SK-N-SH treated with all-trans-retinoic acid at 6 μM for 48 hours (cell line): ENCODE measurements at regions not wholly inside any gene's neighbourhood (a gene's known extent, or its start where the extent isn't known, plus 50 kb on each side); places are given as distances from the start of the nearest gene placed in this dataset.

Experiments used
- ATAC-seq: fragments of 200-7000 bp; cut with Tn5 transposase; 3 replicates; pipeline ENCODE4 v1.9.1; 2020; ENCODE audit warnings: mild to moderate bottlenecking, moderate library complexity
- ARNTL ChIP-seq: fragments of 450-650 bp; formaldehyde crosslinking; IDR thresholded peaks from 2 replicates; pipeline ENCODE4 v1.5.0; 2020; ENCODE audit warnings: low read depth, mild to moderate bottlenecking, moderate library complexity, borderline replicate concordance
- BACH2 ChIP-seq: fragments of 250-450 bp; sonication (Bioruptor Pico); IDR thresholded peaks from 2 replicates; pipeline ENCODE4 v1.9.0; 2021; ENCODE audit warnings: mild to moderate bottlenecking, borderline replicate concordance
- CSDC2 ChIP-seq: fragments of 250-450 bp; sonication (Bioruptor Pico); IDR thresholded peaks from 2 replicates; pipeline ENCODE4 v1.5.0; 2020; ENCODE audit warnings: mild to moderate bottlenecking, moderate library complexity
- ESRRG ChIP-seq: fragments of 250-450 bp; sonication (Bioruptor Pico); IDR thresholded peaks from 2 replicates; pipeline ENCODE4 v1.6.1; 2021; ENCODE audit warnings: mild to moderate bottlenecking
- GLIS3 ChIP-seq: fragments of 250-450 bp; sonication (Bioruptor Pico); IDR thresholded peaks from 2 replicates; pipeline ENCODE4 v1.5.0; 2020; ENCODE audit warnings: mild to moderate bottlenecking, moderate library complexity
- ISL1 ChIP-seq: fragments of 250-450 bp; sonication (Bioruptor Pico); IDR thresholded peaks from 2 replicates; pipeline ENCODE4 v2.1.2; 2022; ENCODE audit warnings: mild to moderate bottlenecking, moderate library complexity
- OSR1 ChIP-seq: fragments of 250-450 bp; sonication (Bioruptor Pico); IDR thresholded peaks from 2 replicates; pipeline ENCODE4 v1.8.0; 2022; ENCODE audit warnings: moderate library complexity, mild to moderate bottlenecking, inconsistent platforms
- PPARA ChIP-seq: fragments of 250-450 bp; sonication (Bioruptor Pico); IDR thresholded peaks from 2 replicates; pipeline ENCODE4 v1.5.0; 2020; ENCODE audit warnings: mild to moderate bottlenecking, borderline replicate concordance
- RARB ChIP-seq: fragments of 250-450 bp; sonication (Bioruptor Pico); IDR thresholded peaks from 2 replicates; pipeline ENCODE4 v1.8.0; 2021; ENCODE audit warnings: mild to moderate bottlenecking, moderate library complexity
- SNAI2 ChIP-seq: fragments of 250-450 bp; sonication (Bioruptor Pico); IDR thresholded peaks from 2 replicates; pipeline ENCODE4 v1.5.0; 2020; ENCODE audit warnings: mild to moderate bottlenecking, moderate library complexity
- TCF4 ChIP-seq: fragments of 250-450 bp; sonication (Bioruptor Pico); IDR thresholded peaks from 2 replicates; pipeline ENCODE4 v1.8.0; 2021; ENCODE audit warnings: mild to moderate bottlenecking, moderate library complexity, borderline replicate concordance
- TOX ChIP-seq: fragments of 250-450 bp; sonication (Bioruptor Pico); IDR thresholded peaks from 2 replicates; pipeline ENCODE4 v1.8.0; 2021; ENCODE audit warnings: mild to moderate bottlenecking, moderate library complexity, borderline replicate concordance
- ZC3H10 ChIP-seq: fragments of 250-450 bp; sonication (Bioruptor Pico); IDR thresholded peaks from 2 replicates; pipeline ENCODE4 v1.5.1; 2021; ENCODE audit warnings: mild to moderate bottlenecking, moderate library complexity
- ZFP3 ChIP-seq: fragments of 250-450 bp; sonication (Bioruptor Pico); IDR thresholded peaks from 2 replicates; pipeline ENCODE4 v1.5.0; 2020; ENCODE audit warnings: mild to moderate bottlenecking, moderate library complexity
- ZFP30 ChIP-seq: fragments of 450-650 bp; formaldehyde crosslinking; IDR thresholded peaks from 2 replicates; pipeline ENCODE4 v1.5.0; 2022; ENCODE audit warnings: mild to moderate bottlenecking, moderate library complexity
- ZNF565 ChIP-seq: fragments of 450-650 bp; formaldehyde crosslinking; conservative IDR thresholded peaks from 2 replicates; pipeline ENCODE4 v1.5.0; 2020; ENCODE audit warnings: low read depth, mild to moderate bottlenecking, moderate library complexity
- ZNF70 ChIP-seq: fragments of 450-650 bp; formaldehyde crosslinking; IDR thresholded peaks from 2 replicates; pipeline ENCODE4 v1.5.0; 2020; ENCODE audit warnings: mild to moderate bottlenecking, moderate library complexity
- ZNF8 ChIP-seq: fragments of 450-650 bp; formaldehyde crosslinking; IDR thresholded peaks from 2 replicates; pipeline ENCODE4 v1.5.0; 2020; ENCODE audit warnings: mild to moderate bottlenecking, moderate library complexity
- TF ChIP-seq, protein P1 (sequence below): fragments of 250-450 bp; sonication (Bioruptor Pico); IDR thresholded peaks from 2 replicates; pipeline ENCODE4 v1.8.0; 2020; ENCODE audit warnings: mild to moderate bottlenecking, moderate library complexity, borderline replicate concordance
- TF ChIP-seq, protein P2 (sequence below): fragments of 250-450 bp; sonication (Bioruptor Pico); IDR thresholded peaks from 2 replicates; pipeline ENCODE4 v1.8.0; 2021; ENCODE audit warnings: low read depth, mild to moderate bottlenecking, moderate library complexity, borderline replicate concordance
- TF ChIP-seq, protein P3 (sequence below): fragments of 250-450 bp; sonication (Bioruptor Pico); IDR thresholded peaks from 2 replicates; pipeline ENCODE4 v1.5.0; 2020; ENCODE audit warnings: mild to moderate bottlenecking, moderate library complexity
- TF ChIP-seq, protein P4 (sequence below): fragments of 250-450 bp; sonication (Bioruptor Pico); IDR thresholded peaks from 2 replicates; pipeline ENCODE4 v1.5.1; 2021; ENCODE audit warnings: mild to moderate bottlenecking, moderate library complexity

DNA sequence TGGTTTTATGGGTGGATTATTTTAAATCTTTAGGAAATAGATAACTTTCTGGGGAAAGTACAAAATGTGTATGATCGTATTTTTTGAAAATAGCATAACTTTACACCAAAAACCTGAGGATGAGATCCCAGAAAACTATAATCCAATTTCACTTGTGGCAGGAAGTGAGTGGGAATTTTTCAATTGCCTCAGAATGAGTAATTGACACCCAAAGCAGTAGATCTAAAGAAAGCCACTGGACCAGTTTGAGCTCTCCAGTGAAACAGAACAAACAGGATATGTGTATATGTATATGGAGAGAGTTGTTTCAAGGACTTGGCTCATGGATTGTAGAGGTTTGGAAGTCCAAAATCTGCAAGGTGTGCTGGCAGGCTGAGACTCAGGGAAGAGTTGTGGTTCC lies 109.2 kb upstream of the SHB start (continued):
- TF ChIP-seq, protein P1, sequence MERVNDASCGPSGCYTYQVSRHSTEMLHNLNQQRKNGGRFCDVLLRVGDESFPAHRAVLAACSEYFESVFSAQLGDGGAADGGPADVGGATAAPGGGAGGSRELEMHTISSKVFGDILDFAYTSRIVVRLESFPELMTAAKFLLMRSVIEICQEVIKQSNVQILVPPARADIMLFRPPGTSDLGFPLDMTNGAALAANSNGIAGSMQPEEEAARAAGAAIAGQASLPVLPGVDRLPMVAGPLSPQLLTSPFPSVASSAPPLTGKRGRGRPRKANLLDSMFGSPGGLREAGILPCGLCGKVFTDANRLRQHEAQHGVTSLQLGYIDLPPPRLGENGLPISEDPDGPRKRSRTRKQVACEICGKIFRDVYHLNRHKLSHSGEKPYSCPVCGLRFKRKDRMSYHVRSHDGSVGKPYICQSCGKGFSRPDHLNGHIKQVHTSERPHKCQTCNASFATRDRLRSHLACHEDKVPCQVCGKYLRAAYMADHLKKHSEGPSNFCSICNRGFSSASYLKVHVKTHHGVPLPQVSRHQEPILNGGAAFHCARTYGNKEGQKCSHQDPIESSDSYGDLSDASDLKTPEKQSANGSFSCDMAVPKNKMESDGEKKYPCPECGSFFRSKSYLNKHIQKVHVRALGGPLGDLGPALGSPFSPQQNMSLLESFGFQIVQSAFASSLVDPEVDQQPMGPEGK: no peak
- TF ChIP-seq TOX (CRISPR knock-in tag): no peak
- no peak for TF ChIP-seq ESRRG (CRISPR knock-in tag)
- TF ChIP-seq ZNF70 (CRISPR knock-in tag): no peak
- TF ChIP-seq PPARA (CRISPR knock-in tag): no peak
- no peak for TF ChIP-seq GLIS3
- no peak for TF ChIP-seq CSDC2 (CRISPR knock-in tag)
- no peak for TF ChIP-seq ZNF565 (CRISPR knock-in tag)
- no peak for TF ChIP-seq ARNTL (CRISPR knock-in tag)
- TF ChIP-seq TCF4: no peak

DNA sequence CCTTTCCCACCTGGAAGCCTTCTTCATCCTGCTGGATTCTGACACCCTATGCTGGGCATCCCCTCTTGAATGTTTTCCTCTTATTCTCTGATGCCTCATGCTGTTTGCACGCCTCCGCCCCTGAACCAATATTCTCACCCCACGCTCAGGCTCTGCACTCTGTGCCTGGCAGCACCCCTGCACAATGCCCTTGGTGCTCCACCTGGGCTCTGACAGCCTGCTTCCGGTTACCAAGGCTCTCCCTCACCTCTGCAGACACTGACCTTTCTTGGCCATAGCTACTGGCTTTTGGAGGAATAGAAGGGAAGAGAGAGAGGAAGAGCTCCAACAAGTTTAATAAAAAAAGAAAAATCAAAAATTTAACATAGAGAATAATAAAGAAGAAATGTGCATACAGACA lies 108.7 kb upstream of the SHB start:
- ATAC-seq: no peak
- TF ChIP-seq ZNF8 (CRISPR knock-in tag): no peak
- TF ChIP-seq, protein P2, sequence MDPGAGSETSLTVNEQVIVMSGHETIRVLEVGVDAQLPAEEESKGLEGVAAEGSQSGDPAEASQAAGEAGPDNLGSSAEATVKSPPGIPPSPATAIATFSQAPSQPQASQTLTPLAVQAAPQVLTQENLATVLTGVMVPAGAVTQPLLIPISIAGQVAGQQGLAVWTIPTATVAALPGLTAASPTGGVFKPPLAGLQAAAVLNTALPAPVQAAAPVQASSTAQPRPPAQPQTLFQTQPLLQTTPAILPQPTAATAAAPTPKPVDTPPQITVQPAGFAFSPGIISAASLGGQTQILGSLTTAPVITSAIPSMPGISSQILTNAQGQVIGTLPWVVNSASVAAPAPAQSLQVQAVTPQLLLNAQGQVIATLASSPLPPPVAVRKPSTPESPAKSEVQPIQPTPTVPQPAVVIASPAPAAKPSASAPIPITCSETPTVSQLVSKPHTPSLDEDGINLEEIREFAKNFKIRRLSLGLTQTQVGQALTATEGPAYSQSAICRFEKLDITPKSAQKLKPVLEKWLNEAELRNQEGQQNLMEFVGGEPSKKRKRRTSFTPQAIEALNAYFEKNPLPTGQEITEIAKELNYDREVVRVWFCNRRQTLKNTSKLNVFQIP (CRISPR knock-in tag): no peak
- no peak for TF ChIP-seq SNAI2 (CRISPR knock-in tag)
- TF ChIP-seq TCF4: no peak
- no peak for TF ChIP-seq ZC3H10
- no peak for TF ChIP-seq ZNF565 (CRISPR knock-in tag)
- TF ChIP-seq, protein P3, sequence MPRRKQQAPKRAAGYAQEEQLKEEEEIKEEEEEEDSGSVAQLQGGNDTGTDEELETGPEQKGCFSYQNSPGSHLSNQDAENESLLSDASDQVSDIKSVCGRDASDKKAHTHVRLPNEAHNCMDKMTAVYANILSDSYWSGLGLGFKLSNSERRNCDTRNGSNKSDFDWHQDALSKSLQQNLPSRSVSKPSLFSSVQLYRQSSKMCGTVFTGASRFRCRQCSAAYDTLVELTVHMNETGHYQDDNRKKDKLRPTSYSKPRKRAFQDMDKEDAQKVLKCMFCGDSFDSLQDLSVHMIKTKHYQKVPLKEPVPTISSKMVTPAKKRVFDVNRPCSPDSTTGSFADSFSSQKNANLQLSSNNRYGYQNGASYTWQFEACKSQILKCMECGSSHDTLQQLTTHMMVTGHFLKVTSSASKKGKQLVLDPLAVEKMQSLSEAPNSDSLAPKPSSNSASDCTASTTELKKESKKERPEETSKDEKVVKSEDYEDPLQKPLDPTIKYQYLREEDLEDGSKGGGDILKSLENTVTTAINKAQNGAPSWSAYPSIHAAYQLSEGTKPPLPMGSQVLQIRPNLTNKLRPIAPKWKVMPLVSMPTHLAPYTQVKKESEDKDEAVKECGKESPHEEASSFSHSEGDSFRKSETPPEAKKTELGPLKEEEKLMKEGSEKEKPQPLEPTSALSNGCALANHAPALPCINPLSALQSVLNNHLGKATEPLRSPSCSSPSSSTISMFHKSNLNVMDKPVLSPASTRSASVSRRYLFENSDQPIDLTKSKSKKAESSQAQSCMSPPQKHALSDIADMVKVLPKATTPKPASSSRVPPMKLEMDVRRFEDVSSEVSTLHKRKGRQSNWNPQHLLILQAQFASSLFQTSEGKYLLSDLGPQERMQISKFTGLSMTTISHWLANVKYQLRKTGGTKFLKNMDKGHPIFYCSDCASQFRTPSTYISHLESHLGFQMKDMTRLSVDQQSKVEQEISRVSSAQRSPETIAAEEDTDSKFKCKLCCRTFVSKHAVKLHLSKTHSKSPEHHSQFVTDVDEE (CRISPR knock-in tag): no peak
- TF ChIP-seq, protein P4, sequence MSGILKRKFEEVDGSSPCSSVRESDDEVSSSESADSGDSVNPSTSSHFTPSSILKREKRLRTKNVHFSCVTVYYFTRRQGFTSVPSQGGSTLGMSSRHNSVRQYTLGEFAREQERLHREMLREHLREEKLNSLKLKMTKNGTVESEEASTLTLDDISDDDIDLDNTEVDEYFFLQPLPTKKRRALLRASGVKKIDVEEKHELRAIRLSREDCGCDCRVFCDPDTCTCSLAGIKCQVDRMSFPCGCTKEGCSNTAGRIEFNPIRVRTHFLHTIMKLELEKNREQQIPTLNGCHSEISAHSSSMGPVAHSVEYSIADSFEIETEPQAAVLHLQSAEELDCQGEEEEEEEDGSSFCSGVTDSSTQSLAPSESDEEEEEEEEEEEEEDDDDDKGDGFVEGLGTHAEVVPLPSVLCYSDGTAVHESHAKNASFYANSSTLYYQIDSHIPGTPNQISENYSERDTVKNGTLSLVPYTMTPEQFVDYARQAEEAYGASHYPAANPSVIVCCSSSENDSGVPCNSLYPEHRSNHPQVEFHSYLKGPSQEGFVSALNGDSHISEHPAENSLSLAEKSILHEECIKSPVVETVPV: no peak
- no peak for TF ChIP-seq ESRRG (CRISPR knock-in tag)
- TF ChIP-seq, all 23 proteins: peak for 0

DNA sequence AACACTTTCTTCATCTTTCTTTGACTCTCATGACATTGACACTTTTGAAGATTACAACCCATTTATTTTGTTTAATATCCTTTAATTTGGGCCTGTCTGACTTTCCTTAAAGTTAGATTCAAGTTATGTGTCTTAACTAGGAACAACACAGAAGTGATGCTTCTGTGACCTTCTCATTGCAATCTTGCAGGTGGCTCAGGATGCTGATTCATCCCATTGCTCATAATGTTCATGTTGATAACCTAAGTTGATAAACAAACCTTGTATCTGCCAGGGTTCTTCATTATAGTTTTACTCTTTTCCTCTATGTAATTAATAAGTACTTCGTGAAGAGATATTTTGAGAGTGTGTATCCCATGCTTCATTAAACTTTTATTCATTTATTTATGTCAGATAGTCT lies 107.2 kb upstream of the SHB start:
- ATAC-seq: no peak
- TF ChIP-seq CSDC2 (CRISPR knock-in tag) (no peak), ZNF70 (CRISPR knock-in tag) (no peak), ZNF565 (CRISPR knock-in tag) (no peak), TCF4 (no peak), OSR1 (no peak)

DNA sequence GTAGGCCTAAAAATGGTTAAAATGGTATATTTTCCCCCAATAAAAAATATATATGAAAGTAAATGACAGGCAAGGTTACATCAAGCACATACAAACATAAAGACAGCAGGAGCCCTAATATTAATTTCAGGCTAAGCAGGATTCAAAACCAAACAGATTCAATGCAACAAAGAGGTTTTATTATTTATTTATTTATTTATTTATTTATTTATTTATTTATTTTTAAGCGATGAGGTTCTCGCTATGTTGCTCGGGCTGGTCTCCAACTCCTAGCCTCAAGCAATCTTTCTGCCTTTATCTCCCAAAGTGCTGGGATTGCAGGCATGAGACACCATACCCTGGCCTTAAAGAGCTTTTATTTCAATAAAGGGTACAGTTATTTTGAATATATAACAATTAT lies 106.4 kb upstream of the SHB start:
- no peak for ATAC-seq
- TF ChIP-seq SNAI2 (CRISPR knock-in tag): no peak
- no peak for TF ChIP-seq RARB (CRISPR knock-in tag)
- no peak for TF ChIP-seq BACH2 (CRISPR knock-in tag)
- no peak for TF ChIP-seq GLIS3
- no peak for TF ChIP-seq OSR1
- no peak for TF ChIP-seq ZFP30
- no peak for TF ChIP-seq ISL1 (CRISPR knock-in tag)
- no peak for TF ChIP-seq TCF4
- TF ChIP-seq, protein P3 (CRISPR knock-in tag): no peak
- no peak for TF ChIP-seq ZC3H10
- TF ChIP-seq ZNF70 (CRISPR knock-in tag): no peak
- no peak for TF ChIP-seq ZNF565 (CRISPR knock-in tag)
- no peak for TF ChIP-seq ARNTL (CRISPR knock-in tag)
- no peak for TF ChIP-seq ZNF8 (CRISPR knock-in tag)
- TF ChIP-seq, protein P1: no peak
- no peak for TF ChIP-seq ZFP3 (CRISPR knock-in tag)
- no peak for TF ChIP-seq CSDC2 (CRISPR knock-in tag)
